A673 (cell line): ENCODE measurements at regions not wholly inside any gene's neighbourhood (a gene's known extent, or its start where the extent isn't known, plus 50 kb on each side); places are given as distances from the start of the nearest gene placed in this dataset.

Source experiments
- CTCF ChIP-seq: fragments of 300-800, 200-600 bp; sonication (generic); conservative IDR thresholded peaks from 2 replicates; pipeline ENCODE4 v1.5.1; 2017; ENCODE audit warnings: low read depth, mild to moderate bottlenecking, antibody characterized with exemption, low read length, moderate library complexity, mixed read lengths
- EZH2 ChIP-seq: fragments of 200-600 bp; sonication (generic); IDR thresholded peaks from 2 replicates; pipeline ENCODE4 v1.6.1; 2017; ENCODE audit warnings: borderline replicate concordance, low read depth, mild to moderate bottlenecking, mixed read lengths, antibody characterized with exemption, low read length; ENCODE audit not compliant: poor library complexity, severe bottlenecking

GRCh38 chr4:56752985-56753384 is 68.5 kb downstream of the SPINK2 start:
- no peak for TF ChIP-seq CTCF
- no peak for TF ChIP-seq EZH2
